Pancreas (tissue), 10 donors: ENCODE measurements at regions not wholly inside any gene's neighbourhood (a gene's known extent, or its start where the extent isn't known, plus 50 kb on each side); places are given as distances from the start of the nearest gene placed in this dataset.

Source experiments
- ATAC-seq, 4 donors: fragments of 200-7000 bp; cut with Tn5 transposase; one replicate each; pipeline versions ENCODE4 v1.8.0 to v1.9.1; 2020; ENCODE audit warnings: mild to moderate bottlenecking in 4 of 4, moderate library complexity in 4 of 4
- DNase-seq, 6 donors: peaks; one replicate each; pipeline ENCODE4 v3.0.0-alpha.2; 2020
- FAIRE-seq: peaks from 2 replicates; lab custom pipeline; 2012; peaks lifted over from hg19 to GRCh38; lab: Jason Lieb, UNC
- H3K27ac ChIP-seq, 4 donors: fragments of 200-600 bp; sonication (generic); 1 replicate in 3 of 4; 2 replicates in 1 of 4; pipeline versions ENCODE4 v1.5.0 to v1.8.0; 2020
- H3K27me3 ChIP-seq, 4 donors: fragments of 200-600 bp; one replicate each; pipeline ENCODE4 v1.8.0; 2021
- H3K36me3 ChIP-seq, 3 donors: fragments of 200-600 bp; sonication (generic) in 1 of 3; one replicate each; pipeline versions ENCODE4 v1.5.0 to v1.8.0; 2020 to 2021
- H3K4me1 ChIP-seq, 3 donors: fragments of 200-600 bp; one replicate each; pipeline ENCODE4 v1.8.0; 2021
- H3K4me3 ChIP-seq, 4 donors: fragments of 200-600 bp; sonication (generic) in 2 of 4; one replicate each; pipeline versions ENCODE4 v1.5.0 to v1.8.0; 2020 to 2021
- H3K9me3 ChIP-seq, 4 donors: fragments of 200-600 bp; one replicate each; pipeline ENCODE4 v1.8.0; 2021
- CTCF ChIP-seq, 4 donors: fragments of 200-600 bp; sonication (generic) in 3 of 4; IDR thresholded peaks; one replicate each; pipeline versions ENCODE4 v1.5.0 to v1.8.0; 2021; ENCODE audit warnings: antibody characterized with exemption in 4 of 4
- WGBS, 2 donors: extraction: QIAGEN DNeasy Blood & Tissue Kit; methylation state at CpG; one replicate each; pipeline ENCODE4 v1.1.7; 2013; 5-methylcytosine and 5-hydroxymethylcytosine counted together
- intact Hi-C, 3 donors: fragments of 100-400 bp; cut with DNase I; formaldehyde crosslinking; loops; one replicate each; pipeline versions ENCODE4 v1.11.1 to v1.14.2; 2022
- donor health status: healthy with polysubstance abuse.
- donor health status: DM: no; HTN: no; CAD: no; lungs with moderate emphysema.
- donor health status: DM: no; HTN: no; CAD: no.
- donor health status: control.
- donor health status: control.
- donor health status: Bipolar disorder and iron deficiency.
- donor health status: DM: yes; HTN: yes; CAD: no.
- donor health status: DM: no; HTN: no; CAD: no.
- donor health status: DM: no; HTN: no; CAD: no.
- donor health status: DM: yes; HTN: yes; CAD: no.

- Histone ChIP-seq H3K27ac (no peak overlapping the region), H3K36me3 (no peaks in the 10 kb centered on the region), H3K4me1 (no peaks in the 10 kb centered on the region), H3K27me3 (no peaks in the 10 kb centered on the region), H3K4me3 (no peak overlapping the region), H3K9me3 (no peaks in the 10 kb centered on the region)
- ATAC-seq (no peak), DNase-seq (no peak), FAIRE-seq (no peak)
- TF ChIP-seq CTCF (IDR thresholded peaks at IDR 0.05), result no peak
- intact Hi-C loops, result no loop called here
Observed at GRCh38 chr18:39635192-39635591, 2069.6 kb upstream of the CELF4 start.

GRCh38 chr18:39627936-39628335, 2062.3 kb upstream of the CELF4 start:
- Histone ChIP-seq H3K27ac (no peak overlapping the region), H3K36me3 (no peaks in the 10 kb centered on the region), H3K9me3 (no peaks in the 10 kb centered on the region), H3K4me1 (no peaks in the 10 kb centered on the region), H3K27me3 (no peaks in the 10 kb centered on the region), H3K4me3 (no peak overlapping the region)
- intact Hi-C loops, result no loop called here
- ATAC-seq (no peak), DNase-seq (no peak), FAIRE-seq (no peak)
- no peak for TF ChIP-seq CTCF (IDR thresholded peaks at IDR 0.05)
- 58 to 69% methylated on average over 5 of the region's 5 CpGs for WGBS, 2 donors

DNA sequence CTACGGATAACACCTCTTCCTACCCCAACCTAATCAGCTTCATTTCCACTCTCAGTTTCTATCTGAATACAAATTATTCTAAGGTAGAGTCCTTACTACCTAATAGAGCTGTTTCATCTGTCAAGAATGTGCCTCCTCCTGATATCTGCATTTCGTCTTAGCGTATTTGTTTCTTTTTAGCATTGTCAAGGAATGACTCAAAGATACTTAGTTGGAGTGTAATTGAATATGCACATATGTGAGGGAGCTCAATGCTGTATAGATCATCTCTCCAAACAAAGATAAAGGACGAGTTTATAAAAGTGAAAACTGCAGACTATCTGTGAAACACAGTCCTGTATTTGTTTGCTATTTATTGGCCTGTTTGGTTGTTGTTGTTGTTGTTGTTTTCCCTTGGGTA, 2059.4 kb upstream of the CELF4 start:
- FAIRE-seq (no peak), DNase-seq (no peak), ATAC-seq (no peak)
- no peaks in the 10 kb centered on the region for H3K4me1 ChIP-seq
- no peaks in the 10 kb centered on the region for H3K27me3 ChIP-seq
- H3K36me3 ChIP-seq, result no peaks in the 10 kb centered on the region
- 59 to 67% methylated on average over 4 of the region's 4 CpGs for WGBS, 2 donors
- no peak for TF ChIP-seq CTCF (IDR thresholded peaks at IDR 0.05)
- no peak overlapping the region for H3K4me3 ChIP-seq
- intact Hi-C loops, result no loop called here
- no peak overlapping the region for H3K27ac ChIP-seq
- H3K9me3 ChIP-seq, result no peaks in the 10 kb centered on the region

DNA sequence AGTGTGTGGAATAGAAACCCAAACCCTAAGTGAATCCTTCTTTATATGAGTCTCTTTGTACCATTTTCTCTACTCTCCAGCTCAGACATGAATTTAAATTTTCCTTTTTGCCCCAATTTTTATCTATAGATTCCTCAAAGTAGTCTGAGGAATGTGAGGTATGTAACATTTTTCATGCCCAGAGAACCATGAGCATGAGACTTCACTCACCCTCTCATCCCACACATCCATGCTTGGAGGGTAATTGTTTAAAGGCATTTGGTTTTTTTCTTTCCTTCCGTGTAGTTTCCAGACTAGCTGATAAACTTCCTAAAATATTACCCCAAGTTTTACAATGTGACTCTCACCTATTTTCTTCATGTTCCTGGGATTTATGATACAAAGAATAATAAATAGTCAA, 2056.8 kb upstream of the CELF4 start:
- 67 to 83% methylated on average over 1 of the region's 1 CpG for WGBS, 2 donors

More for the DNA sequence above, 2056.8 kb upstream of the CELF4 start:
- H3K9me3 ChIP-seq, result no peaks in the 10 kb centered on the region
- intact Hi-C loops, result no loop called here
- no peak for TF ChIP-seq CTCF (IDR thresholded peaks at IDR 0.05)
- no peaks in the 10 kb centered on the region for H3K4me1 ChIP-seq
- ATAC-seq, result no peak
- FAIRE-seq, result no peak
- no peaks in the 10 kb centered on the region for H3K36me3 ChIP-seq
- no peak for DNase-seq
- no peak overlapping the region for H3K27ac ChIP-seq
- H3K4me3 ChIP-seq, result no peak overlapping the region
- H3K27me3 ChIP-seq, result no peaks in the 10 kb centered on the region
